ENCODE measurements at regions not wholly inside any gene's neighbourhood (a gene's known extent, or its start where the extent isn't known, plus 50 kb on each side); places are given as distances from the start of the nearest gene placed in this dataset.

DNA sequence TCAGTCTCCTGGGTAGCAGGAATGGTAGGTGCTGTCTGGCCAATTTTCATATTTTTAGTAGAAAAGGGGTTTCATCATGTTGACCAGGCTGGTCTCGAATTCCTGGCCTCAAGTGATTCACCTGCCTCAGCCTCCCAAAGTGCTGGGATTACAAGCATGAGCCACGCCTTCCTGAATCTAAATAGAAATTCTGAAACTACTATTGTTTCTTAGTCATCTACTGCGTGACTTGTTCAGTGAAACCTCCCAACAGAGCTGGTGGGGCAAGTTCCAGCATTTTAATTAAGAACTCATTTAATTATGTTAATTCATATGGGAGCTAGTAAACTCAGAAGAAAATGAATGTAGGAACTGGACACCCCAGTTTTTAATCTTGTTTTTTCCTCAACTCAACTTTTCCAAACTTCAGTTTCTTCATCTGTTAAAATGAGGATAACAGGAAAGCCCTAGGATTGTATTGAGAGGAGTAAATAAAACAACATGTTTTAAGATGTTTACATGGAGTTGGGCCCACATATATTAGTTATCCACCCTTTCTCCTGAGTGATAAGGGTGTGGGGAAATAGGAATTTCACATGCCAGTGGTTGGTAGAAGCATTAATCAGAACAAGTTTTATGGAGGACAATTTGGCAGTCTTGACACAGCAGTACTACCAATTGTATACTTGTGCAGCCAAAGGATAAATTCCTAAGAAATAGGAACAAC is 335.8 kb upstream of the E2F7 start:
- DNase-seq: no peak

DNA sequence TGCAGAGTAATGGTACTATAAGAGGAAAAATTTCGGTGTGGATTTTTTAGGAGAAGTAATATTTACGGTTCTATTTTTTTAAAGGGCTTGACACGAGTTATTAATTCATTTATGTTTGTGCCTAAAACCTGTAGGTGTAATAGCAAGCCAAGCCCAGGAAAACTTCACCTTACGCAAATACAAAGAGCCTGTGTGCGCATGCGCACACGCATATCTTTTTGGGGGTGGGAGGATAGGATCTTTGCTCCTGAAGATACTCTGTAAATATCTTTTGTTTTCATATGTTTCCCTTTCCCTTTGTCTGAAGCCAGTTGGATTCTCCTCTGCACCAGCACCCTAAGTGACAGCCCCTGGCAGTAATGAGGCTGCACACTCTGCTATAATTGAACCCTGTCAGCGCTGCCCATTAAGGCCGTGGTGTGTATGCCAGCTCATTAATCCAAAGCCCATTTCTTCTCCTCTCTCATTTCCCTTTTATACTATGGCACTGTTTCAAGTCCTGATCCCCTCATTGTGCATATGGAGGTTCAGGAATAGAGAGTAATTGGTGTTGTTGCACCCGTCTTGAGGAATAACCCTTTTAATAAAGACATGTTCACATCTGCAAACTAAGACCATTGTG is 327.2 kb upstream of the E2F7 start:
- peak in 1 of 2 experiments; percentile 40 for DNase-seq

DNA sequence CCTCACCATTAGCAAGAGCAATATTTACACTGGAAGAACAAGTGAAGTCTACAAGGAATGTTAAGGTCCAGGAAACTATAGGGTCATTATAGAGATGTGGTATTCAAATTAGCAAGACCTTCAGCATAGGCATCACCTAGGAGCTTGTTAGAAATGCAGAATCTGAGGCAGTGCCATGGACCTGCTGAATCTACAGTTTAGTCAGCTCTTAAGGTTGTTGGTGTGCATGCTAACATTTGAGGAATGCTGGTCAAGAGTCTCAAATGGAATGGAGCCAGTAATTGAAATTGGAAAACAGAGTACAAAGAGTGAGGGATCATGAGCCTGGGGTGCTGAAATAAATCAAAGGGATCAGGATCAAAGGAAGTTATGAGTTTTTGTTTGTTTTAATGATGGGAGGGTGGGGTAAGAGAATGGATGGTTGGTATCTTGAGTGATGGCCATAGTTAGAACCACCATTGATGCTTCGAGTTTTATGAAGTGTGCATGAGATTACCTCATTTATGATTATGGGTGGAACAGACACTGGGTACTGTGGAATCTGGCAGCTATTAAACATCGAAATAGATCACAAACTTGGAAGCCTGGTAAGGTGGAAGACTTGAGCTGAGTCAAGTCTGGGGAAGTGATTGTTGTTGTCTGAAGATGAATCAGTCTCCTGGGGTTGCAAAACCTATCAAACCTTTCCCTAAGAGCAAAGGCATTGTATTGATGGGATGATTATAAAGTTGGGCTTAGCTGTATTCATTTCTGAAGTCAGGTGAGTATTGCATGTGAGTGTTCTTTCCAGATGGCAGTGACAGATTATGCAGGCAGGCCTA is 323.3 kb upstream of the E2F7 start:
- no peak for DNase-seq

DNA sequence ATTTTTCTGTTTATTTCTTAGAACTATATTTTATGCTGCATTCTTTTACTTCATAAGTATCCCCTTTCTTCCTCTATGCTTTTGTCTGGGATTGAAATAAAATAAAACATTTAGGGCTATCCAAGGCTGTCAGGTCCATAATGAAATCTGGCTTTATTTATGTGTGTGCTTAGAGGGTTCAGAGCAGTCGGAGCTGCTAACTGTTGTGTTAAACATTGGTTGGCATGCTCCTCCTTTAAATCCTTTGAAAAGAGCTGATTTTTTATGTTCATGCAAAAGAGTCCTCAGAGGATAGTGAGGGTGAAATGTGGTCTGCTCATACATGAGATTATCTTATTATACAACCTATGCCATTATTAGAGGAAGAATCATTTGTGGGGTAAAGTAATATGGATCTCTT is 322.3 kb upstream of the E2F7 start:
- DNase-seq: no peak

DNA sequence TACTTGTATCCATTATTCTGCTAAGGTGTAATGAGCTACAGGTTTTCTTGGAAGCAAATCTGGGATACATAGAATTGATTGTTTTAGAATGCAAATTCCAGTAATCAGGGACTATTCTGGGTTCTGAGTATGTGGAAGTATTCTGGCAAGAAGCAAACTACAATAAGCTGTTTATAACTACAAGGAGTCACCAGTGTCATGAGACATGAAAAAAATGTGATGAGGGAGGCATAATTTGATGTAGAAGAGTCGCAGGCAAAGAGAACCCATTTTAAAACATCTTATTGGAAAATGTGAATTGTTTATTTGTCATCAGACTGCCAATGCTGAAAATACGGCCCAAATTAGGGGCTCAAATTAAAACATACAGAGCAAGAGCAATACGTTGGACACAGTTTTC is 321.8 kb upstream of the E2F7 start:
- DNase-seq: no peak

DNA sequence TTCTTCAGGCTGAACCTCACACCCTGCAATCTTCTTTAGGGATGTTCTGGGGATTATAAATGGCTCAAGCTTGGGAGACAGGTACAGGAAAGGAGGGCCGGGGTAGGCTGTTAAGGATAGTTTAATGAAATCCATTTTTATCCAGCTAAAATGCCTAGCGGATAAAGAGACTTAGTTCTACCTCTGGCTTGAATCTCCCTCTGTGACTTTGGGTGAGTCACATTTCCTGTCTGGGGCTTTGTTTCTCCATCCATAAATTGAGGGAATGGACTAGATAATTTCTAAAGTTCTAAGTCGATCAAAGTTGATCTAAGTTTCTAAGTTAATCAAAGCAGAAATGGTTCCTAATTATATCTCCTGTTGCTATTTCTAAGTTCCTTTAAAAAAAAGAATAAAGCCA is 319.6 kb upstream of the E2F7 start:
- DNase-seq: no peak

DNA sequence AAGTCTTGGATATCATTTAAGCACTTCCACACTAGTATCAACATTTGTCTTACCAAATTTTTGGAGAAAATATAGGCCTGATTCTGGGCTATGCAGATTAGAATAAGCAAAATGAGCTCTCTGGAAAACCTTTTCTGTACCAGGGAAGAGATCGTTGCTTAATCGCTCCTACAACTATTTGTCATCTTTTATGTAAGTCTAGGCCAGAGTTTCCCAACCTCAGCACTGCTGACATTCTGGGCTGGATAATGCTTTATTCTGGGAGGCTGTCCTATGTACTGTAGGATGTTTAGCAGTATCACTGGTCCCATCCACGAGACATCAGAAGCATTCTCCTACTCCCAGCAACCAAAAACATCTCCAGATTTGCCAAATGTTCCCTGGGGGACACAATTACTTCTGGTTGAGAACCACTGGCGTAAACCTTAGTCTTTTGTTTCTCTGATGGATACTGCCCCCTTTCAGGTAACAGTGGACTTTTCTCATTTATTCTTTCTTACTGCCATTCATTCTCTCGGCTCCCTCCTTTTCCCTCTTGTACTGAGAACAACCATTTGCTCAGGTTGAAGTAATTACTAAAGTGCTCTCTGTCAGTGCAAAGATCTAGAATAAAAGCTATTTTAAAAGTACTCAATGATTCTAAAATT is 316.9 kb upstream of the E2F7 start:
- DNase-seq: no peak

DNA sequence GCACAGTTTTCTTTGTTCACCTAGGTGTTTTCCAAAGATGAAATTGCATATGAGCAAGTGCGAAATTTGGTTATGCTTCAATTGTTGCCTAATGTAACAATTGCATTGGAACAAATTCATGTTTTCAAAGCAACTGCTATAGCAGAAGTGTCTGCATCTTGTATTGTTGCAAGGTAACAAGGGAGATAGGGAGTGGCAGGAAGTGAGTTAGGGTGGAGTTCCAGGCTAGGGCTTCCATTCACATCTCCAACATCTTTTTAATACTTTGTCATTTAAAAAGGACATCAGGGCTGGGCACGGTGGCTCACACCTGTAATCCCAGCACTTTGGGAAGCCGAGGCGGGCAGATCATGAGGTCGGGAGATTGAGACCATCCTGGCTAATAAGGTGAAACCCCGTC is 312.3 kb upstream of the E2F7 start:
- no peak for DNase-seq

DNA sequence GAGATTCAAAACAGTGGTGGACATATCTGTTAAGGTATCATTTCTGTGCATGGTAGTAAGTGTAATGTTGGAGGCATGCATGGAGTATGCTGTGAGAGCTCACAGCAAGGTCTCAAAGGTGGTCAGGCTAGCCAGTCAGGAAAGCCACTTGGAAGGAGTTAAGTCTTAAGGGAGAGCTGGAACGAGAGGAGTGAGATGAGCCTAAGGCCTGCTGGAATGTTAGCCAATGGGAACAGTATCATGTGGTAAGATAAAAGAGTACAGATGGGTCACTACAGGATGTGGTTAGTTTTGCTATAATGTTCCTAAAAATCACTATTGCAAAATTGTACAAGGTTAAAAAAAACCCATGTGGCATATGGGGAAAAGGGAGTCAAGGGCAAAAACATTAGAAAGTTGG is 311.7 kb upstream of the E2F7 start:
- DNase-seq: no peak

DNA sequence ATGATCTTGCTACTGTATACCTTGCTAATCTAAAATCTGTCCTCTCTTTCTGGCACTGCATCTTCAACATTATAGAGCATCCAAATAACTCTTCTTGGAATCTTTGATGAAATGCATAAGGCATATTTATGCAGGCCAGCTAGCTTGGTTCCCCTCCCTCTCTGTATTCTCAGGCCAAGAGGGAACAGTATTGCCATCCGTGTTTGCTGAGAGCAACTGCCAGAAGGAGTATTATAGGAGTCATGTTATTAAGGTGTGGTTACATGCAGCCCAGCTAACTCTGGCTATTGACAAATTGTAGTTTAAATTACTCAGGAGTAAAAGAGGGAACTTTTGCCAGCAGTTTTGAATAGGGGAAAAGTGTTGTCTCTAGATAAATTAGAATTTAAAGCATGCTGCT is 309.3 kb upstream of the E2F7 start:
- no peak for DNase-seq

DNA sequence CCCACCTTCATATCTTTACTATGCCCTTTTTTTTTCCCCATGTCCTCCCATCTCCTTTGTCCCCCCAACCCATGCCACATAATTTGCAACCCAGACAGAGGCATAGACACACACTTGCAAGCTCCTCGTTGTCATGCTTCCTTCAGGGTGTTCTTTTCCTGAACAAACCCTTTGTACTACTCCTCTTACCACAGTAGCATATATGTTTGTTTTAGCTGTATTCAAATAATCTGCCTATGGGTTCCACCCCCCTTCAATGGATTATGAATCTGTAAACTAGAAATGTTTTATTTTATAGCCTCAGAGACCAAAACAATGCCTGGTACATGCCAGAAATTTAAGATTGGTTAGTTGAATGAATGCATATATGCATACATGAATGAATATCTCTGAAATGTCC is 307.1 kb upstream of the E2F7 start:
- DNase-seq: no peak

DNA sequence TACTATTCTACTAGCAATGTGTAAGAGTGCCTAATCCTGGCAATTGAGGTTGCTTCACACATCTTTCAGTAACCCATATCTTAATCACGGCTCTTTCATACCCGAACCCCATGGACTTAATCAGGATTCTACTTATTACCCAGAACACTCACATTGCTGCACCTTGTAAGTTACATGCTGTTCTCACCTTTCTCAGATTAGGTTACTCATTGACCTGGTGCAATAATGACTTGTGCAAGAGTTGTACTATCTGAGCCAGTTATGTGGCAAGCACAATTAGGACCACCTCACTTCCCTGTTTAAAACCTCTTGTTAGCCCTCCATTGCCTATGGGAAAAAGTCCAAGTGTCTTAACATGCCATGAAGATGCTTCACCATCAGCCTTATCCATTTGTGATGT is 306.7 kb upstream of the E2F7 start:
- DNase-seq: no peak

DNA sequence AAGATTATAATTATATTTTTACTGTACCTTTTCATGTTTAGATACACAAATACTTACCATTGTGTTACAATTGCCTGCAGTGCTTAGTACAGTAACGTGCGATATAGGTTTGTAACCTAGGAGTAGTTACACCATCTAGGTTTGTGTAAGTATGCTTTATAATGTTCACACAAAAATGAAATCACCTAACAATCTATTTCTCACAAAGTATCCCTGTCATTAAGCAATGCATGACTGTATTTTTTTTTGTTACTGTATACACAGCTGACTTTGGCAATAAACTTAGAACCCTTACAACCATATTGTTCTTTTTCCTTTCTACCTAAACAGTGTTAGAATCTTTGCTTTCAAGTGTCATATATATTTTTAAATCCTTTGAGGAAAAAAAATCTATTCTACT is 303.0 kb upstream of the E2F7 start:
- DNase-seq: no peak

DNA sequence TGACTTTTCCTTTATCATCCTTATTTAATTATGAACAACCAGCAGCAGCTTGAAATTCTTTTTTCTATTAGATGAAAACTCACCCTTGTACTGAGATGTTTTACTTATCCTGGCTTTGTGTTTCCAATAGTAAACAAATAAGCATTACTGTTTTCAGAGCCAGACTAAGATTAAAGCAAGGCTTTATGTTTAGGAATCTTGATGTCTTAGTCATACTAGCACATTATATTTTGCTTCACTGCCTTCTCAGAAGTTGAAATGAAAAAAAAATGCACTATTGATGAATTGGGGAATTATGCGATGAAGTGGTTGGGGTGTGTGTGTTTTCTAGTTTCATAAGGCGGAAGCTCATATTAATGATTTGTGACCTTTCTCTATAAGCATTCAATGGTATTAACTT is 301.2 kb upstream of the E2F7 start:
- no peak for DNase-seq

DNA sequence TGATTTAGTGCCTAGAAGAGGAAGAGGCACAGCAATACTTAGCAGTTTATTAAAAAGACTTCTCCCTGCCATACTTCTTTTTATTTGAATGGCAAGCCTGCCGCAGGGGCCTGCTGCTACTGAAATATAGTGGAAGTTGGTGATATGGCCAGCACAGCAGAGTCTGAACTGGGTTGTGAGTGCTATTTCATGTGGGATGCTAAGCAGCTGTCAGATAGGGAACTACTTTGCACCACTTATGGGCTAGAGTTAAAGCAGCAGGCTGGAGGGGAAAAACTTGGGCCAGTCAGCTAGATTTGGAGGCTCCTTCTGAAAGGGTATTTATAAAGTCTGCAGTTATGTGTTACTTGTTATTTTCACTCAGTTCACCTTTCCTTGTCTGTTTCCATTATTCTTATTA is 299.0 kb upstream of the E2F7 start:
- no peak for DNase-seq

DNA sequence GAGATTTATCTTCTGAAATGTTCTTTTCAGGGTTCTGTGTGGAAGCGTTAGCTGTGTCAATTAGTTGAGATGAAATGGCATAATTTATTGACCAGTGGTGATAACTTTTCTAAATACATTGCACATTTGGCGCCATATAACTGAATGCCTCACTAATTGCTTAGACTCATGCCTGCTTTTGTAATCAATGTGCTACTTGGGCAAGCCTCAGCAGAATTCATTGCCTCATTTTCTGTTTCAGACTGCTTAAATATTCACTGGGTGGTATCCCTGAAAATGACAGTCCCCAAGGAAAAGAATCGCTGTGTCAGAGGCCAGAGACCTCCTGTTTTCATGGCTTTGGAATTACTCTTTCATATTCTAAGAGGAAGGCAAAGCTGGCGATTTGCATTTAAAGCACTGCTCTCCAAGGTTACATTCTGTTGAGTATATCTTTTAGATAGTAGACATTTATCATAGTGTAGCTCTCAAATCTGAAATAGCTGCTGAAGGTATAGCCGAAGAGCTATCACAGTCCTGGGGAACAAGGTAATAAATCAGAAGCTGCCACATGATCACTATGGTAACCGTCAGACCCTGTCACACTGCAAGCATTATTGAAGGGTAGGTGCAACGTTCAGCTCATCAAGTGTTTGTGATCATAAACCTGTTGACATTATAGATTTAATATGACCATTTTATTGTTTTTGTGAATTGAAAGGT is 297.3 kb upstream of the E2F7 start:
- no peak for DNase-seq

DNA sequence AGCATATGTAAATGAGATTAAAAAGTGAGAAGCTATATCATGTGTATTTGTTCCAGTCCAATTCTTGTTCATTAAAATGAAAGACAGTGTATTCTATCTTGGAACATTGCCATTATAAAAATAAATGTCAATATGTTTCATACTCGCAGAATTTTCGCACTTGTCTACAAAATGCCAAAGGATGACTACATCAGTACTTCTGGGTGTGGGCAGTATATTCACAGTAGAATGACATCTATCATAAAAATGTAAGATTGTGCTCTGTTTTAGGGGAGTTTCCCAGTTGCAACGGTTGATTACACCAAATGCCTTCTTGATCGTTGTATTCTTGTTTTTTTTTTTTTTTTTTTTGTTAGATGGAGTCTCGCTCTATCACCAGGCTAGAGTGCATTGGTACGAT is 292.3 kb upstream of the E2F7 start:
- DNase-seq: no peak

DNA sequence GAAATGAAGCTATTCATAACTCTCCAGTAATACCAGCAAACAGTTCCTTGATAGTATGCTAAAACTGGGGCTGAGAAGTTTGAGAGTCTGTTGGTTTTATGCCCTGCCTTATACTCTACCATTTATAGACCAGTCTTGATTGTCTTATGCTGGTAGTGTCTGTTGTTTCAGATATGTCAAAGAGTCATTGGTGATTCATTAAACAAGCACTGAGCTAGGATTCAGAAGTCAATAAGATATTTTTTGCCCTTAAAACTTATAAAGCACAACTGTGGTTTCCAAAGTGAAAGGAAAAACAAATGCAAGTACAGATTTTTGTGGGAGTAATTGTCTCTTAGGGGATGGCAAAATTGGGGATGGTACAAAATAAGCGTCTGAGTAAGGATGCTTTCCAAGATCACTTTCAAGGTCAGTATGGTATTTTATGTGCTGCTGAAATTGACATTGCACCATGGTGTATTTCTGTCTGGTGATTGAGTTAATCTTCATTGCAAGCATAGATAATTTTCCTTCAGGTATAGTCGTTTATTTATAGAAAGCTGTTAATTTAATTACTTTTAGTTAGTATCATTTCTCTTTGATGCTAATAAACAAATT is 289.5 kb upstream of the E2F7 start:
- DNase-seq: no peak

DNA sequence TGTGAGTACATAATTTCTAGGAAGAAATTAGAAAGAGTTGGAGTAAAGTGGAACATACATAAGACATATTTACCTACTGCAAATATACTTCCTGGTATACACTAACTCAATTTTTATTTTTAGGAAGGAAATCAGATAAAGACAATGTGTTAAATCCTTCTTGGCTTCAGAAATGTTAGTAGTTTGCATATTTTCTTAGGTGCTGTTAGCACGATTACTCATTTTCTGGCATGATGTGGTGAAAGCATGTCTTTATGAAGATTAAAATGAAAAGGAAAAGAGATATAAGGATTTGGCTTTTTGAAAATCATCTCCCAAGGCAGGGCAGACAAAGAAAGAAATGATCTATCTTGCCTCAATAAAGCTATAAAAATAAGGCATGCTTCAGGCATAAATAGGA is 287.6 kb upstream of the E2F7 start:
- DNase-seq: no peak

DNA sequence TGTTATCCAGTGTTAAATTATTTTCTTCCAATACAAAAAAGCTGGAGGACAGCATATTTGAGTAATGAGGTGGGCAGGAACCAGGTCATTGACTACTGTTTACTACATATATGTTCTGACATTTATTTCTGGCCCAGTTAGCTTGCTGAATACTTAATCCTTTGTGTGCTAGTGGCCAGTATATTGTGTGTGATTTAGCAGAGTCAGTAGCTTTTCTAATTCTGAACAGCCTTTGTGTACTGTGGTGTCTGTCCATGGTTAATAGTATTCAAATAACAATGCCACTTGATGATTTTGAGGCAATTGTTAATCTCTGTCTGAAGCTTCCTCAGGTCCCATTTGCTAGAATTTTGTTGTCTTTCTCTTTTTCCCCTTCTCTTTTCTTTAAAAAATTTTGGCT is 286.5 kb upstream of the E2F7 start:
- no peak for DNase-seq

DNA sequence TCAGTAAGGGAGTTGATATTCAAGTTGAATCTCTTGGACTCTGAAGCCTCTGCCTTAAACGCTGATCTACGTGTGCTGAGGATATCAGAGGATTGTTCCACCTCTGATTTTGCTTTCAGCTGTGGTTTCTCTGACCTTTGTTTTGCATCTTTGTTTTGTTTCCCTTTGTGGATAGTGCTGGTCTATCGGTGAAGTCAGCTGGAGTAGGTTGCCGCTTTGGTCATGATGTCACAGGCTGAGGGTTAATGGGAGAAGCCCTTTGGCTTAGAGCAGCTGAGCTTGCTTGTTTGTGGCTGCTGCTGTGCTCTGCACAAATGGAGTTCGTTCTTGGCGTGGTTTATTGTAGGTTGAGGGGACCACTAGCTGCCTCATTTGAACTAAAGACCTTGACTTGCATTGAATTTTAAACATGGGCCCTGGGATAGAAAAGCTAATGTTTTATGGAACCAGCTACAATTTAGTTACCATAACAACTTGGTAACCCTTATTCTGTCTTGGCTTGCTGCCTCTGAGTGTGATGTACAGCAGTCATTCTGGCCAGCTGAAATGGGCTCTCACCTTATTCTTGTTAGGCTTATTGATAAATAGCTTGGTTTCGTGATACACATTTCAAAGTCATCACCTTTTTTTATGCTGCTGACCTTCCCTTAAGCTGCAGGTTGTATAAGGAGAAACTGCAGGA is 284.5 kb upstream of the E2F7 start:
- DNase-seq: no peak

DNA sequence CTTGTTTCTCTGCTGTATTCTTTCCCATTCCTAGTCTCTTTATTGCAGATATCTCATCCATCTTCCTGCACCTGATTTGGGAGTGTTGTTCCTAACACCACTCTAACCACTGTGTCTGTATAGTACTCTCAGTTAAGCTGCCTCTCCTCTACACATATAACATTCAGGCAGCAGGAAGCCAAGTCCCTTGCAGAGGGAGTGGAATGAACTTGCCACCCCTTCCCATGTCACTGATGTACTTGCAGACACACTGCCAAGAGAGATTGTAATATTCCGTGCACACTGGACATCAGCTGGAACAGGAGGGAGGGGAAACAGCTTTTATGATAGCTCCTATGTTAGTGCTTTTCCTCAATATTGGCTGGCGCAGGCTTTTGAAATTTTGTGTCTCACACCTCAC is 281.6 kb upstream of the E2F7 start:
- DNase-seq: no peak

Data from NCI-H446 (cell line).